ENCODE measurements at regions not wholly inside any gene's neighbourhood (a gene's known extent, or its start where the extent isn't known, plus 50 kb on each side); places are given as distances from the start of the nearest gene placed in this dataset.

DNA sequence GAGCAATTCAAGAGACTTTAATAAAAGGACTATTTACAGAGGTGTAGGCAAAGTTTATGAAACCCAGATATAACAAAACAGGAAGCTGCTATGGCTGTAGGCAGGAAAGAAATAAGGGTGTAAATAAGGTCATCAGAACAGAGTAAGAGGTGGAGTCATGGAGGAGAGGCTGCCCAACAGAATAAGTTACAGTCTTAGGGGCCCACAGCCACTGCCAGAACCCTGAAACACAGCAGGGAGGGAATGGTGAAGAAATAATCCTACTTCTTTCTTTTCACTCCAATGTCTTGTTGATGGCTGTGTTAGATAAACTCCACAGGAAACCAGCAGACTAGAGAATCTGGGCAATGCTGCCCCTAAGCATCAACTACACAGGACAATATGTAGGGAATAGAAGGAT, 155.8 kb upstream of the TAC1 start:
- TF ChIP-seq TEAD4 (IDR thresholded peaks at IDR 0.05) = no peak
- no peak for TF ChIP-seq TAF1 (IDR thresholded peaks at IDR 0.05; ENCODE audit: low read depth)
- no peak for TF ChIP-seq CEBPB (IDR thresholded peaks at IDR 0.05)
- TF ChIP-seq YY1 (IDR thresholded peaks at IDR 0.05; ENCODE audit: low read depth) = no peak
- TF ChIP-seq CREB1 (IDR thresholded peaks at IDR 0.05; ENCODE audit: low read depth) = no peak
- no peak for TF ChIP-seq EGR1 (IDR thresholded peaks at IDR 0.05)

DNA sequence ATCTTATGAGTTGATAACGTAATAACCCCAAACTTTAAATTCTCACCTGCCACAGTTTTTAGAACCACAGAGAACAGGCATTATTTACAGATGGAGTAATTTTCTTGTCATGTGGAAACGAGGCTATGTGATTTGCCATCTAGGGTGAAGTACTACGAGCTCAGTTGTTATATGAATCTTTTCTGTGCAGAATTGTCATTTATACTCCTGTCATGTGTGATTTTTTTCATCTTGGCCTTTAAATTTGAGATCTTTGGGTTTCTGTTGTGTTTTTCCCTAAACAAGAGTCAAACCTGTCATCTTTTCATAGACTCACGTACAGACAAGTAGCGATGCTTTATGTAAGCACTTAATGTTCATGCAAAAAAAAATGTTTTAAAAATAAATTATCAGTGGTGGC, 153.7 kb upstream of the TAC1 start:
- no peak for TF ChIP-seq RAD21 (IDR thresholded peaks at IDR 0.05; ENCODE audit: low read depth)
- TF ChIP-seq, protein P1, sequence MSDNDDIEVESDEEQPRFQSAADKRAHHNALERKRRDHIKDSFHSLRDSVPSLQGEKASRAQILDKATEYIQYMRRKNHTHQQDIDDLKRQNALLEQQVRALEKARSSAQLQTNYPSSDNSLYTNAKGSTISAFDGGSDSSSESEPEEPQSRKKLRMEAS (IDR thresholded peaks at IDR 0.05) = no peak
- no peak for TF ChIP-seq CREB1 (IDR thresholded peaks at IDR 0.05; ENCODE audit: low read depth)
- TF ChIP-seq FOXM1 (IDR thresholded peaks at IDR 0.05; ENCODE audit: borderline replicate concordance, low read depth) = no peak
- TF ChIP-seq NFIC (IDR thresholded peaks at IDR 0.05) = no peak
- no peak for TF ChIP-seq EGR1 (IDR thresholded peaks at IDR 0.05)
- TF ChIP-seq, protein P2, sequence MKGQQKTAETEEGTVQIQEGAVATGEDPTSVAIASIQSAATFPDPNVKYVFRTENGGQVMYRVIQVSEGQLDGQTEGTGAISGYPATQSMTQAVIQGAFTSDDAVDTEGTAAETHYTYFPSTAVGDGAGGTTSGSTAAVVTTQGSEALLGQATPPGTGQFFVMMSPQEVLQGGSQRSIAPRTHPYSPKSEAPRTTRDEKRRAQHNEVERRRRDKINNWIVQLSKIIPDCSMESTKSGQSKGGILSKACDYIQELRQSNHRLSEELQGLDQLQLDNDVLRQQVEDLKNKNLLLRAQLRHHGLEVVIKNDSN (IDR thresholded peaks at IDR 0.05) = no peak
- no peak for TF ChIP-seq EP300 (IDR thresholded peaks at IDR 0.05; ENCODE audit: borderline replicate concordance)
- TF ChIP-seq TEAD4 (IDR thresholded peaks at IDR 0.05) = no peak
- no peak for TF ChIP-seq TCF12 (IDR thresholded peaks at IDR 0.05; ENCODE audit: low read depth)
- no peak for TF ChIP-seq ZBTB7A (IDR thresholded peaks at IDR 0.05; ENCODE audit: low read depth)
- TF ChIP-seq, protein P3, sequence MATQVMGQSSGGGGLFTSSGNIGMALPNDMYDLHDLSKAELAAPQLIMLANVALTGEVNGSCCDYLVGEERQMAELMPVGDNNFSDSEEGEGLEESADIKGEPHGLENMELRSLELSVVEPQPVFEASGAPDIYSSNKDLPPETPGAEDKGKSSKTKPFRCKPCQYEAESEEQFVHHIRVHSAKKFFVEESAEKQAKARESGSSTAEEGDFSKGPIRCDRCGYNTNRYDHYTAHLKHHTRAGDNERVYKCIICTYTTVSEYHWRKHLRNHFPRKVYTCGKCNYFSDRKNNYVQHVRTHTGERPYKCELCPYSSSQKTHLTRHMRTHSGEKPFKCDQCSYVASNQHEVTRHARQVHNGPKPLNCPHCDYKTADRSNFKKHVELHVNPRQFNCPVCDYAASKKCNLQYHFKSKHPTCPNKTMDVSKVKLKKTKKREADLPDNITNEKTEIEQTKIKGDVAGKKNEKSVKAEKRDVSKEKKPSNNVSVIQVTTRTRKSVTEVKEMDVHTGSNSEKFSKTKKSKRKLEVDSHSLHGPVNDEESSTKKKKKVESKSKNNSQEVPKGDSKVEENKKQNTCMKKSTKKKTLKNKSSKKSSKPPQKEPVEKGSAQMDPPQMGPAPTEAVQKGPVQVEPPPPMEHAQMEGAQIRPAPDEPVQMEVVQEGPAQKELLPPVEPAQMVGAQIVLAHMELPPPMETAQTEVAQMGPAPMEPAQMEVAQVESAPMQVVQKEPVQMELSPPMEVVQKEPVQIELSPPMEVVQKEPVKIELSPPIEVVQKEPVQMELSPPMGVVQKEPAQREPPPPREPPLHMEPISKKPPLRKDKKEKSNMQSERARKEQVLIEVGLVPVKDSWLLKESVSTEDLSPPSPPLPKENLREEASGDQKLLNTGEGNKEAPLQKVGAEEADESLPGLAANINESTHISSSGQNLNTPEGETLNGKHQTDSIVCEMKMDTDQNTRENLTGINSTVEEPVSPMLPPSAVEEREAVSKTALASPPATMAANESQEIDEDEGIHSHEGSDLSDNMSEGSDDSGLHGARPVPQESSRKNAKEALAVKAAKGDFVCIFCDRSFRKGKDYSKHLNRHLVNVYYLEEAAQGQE (IDR thresholded peaks at IDR 0.05; ENCODE audit: low read depth) = no peak
- TF ChIP-seq CEBPB (IDR thresholded peaks at IDR 0.05) = no peak
- no peak for TF ChIP-seq YY1 (IDR thresholded peaks at IDR 0.05; ENCODE audit: low read depth)

- no peak for TF ChIP-seq TAF1 (IDR thresholded peaks at IDR 0.05; ENCODE audit: low read depth)
- TF ChIP-seq NFIC (IDR thresholded peaks at IDR 0.05) = no peak
- TF ChIP-seq RAD21 (IDR thresholded peaks at IDR 0.05; ENCODE audit: low read depth) = no peak
- TF ChIP-seq CREB1 (IDR thresholded peaks at IDR 0.05; ENCODE audit: low read depth) = no peak
- no peak for TF ChIP-seq FOXM1 (IDR thresholded peaks at IDR 0.05; ENCODE audit: borderline replicate concordance, low read depth)
- no peak for TF ChIP-seq TEAD4 (IDR thresholded peaks at IDR 0.05)
- TF ChIP-seq, protein P2 (IDR thresholded peaks at IDR 0.05) = no peak
- no peak for TF ChIP-seq TCF12 (IDR thresholded peaks at IDR 0.05; ENCODE audit: low read depth)
- TF ChIP-seq, protein P1 (IDR thresholded peaks at IDR 0.05) = no peak
- no peak for TF ChIP-seq EGR1 (IDR thresholded peaks at IDR 0.05)
- no peak for TF ChIP-seq ZBTB7A (IDR thresholded peaks at IDR 0.05; ENCODE audit: low read depth)
Measured at GRCh38 chr7:97580205-97580604, 151.7 kb upstream of the TAC1 start.

DNA sequence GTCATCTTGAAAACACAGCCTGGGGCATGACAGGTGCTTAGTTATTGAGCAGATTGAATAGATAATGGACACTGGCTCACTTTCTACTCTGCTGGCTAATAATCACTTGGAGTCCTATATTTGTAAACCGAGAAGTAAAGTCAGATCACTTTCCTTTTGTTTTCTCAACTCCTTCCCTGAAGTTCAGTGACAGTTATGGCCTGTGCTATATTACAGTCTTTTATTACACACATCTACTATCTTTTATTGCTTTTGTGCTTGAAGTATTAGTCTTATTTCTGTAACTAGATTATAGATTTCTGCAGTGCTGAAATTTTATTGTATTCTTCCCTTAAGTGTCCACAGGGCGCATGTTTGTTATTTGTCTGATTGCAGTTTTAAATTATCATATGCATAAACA, 136.4 kb upstream of the TAC1 start:
- TF ChIP-seq RAD21 (IDR thresholded peaks at IDR 0.05; ENCODE audit: low read depth) = no peak
- no peak for TF ChIP-seq NFIC (IDR thresholded peaks at IDR 0.05)
- TF ChIP-seq, protein P3 (IDR thresholded peaks at IDR 0.05; ENCODE audit: low read depth) = no peak
- TF ChIP-seq CREB1 (IDR thresholded peaks at IDR 0.05; ENCODE audit: low read depth) = no peak
- no peak for TF ChIP-seq TEAD4 (IDR thresholded peaks at IDR 0.05)
- TF ChIP-seq CEBPB (IDR thresholded peaks at IDR 0.05) = no peak
- no peak for TF ChIP-seq ZBTB7A (IDR thresholded peaks at IDR 0.05; ENCODE audit: low read depth)
- TF ChIP-seq TCF12 (IDR thresholded peaks at IDR 0.05; ENCODE audit: low read depth) = no peak
- TF ChIP-seq YY1 (IDR thresholded peaks at IDR 0.05; ENCODE audit: low read depth) = no peak
- TF ChIP-seq, protein P1 (IDR thresholded peaks at IDR 0.05) = no peak
- no peak for TF ChIP-seq EGR1 (IDR thresholded peaks at IDR 0.05)
- no peak for TF ChIP-seq EP300 (IDR thresholded peaks at IDR 0.05; ENCODE audit: borderline replicate concordance)
- no peak for TF ChIP-seq FOXM1 (IDR thresholded peaks at IDR 0.05; ENCODE audit: borderline replicate concordance, low read depth)
- TF ChIP-seq, protein P2 (IDR thresholded peaks at IDR 0.05) = no peak

DNA sequence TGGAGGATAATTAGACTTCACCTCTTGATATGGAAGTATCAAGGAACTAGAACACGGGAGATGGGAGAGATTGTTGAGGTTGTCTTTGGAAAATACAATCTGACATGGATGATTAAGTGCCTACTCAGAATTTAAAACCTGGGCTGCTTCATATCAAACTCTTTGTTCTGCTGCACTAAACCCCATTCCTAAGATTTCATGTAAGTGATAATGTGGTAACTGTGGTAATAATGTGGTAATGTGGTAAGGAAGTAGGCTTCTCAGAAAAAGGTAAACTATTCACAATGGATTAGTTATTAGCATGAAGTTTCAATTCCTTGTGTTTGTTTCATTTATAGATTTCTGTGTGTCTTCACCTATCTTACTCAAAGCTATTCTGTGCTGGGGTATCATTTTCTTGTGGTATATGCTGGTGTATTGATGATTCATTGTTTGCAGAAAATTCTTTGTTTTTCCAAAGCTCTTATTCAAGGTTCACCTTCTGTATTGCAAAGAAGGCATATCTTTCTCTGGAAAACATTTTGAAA, 129.9 kb upstream of the TAC1 start:
- TF ChIP-seq, protein P2 (IDR thresholded peaks at IDR 0.05) = no peak
- TF ChIP-seq TAF1 (IDR thresholded peaks at IDR 0.05; ENCODE audit: low read depth) = no peak
- TF ChIP-seq CEBPB (IDR thresholded peaks at IDR 0.05) = no peak
- no peak for TF ChIP-seq ZBTB7A (IDR thresholded peaks at IDR 0.05; ENCODE audit: low read depth)
- TF ChIP-seq RAD21 (IDR thresholded peaks at IDR 0.05; ENCODE audit: low read depth) = no peak
- no peak for TF ChIP-seq YY1 (IDR thresholded peaks at IDR 0.05; ENCODE audit: low read depth)
- no peak for TF ChIP-seq FOXM1 (IDR thresholded peaks at IDR 0.05; ENCODE audit: borderline replicate concordance, low read depth)
- no peak for TF ChIP-seq CREB1 (IDR thresholded peaks at IDR 0.05; ENCODE audit: low read depth)
- no peak for TF ChIP-seq EP300 (IDR thresholded peaks at IDR 0.05; ENCODE audit: borderline replicate concordance)
